CD14-positive monocyte (primary cell): ENCODE measurements at regions not wholly inside any gene's neighbourhood (a gene's known extent, or its start where the extent isn't known, plus 50 kb on each side); places are given as distances from the start of the nearest gene placed in this dataset.

Source experiments
- DNase-seq, 3 donors: peaks; one replicate each; pipeline ENCODE4 v3.0.0-alpha.2; 2011 to 2022
- H2AFZ ChIP-seq: 2 replicates; pipeline ENCODE4 v1.6.0; 2012; ENCODE audit warnings: mild to moderate bottlenecking, low read depth, low read length, inconsistent platforms; ENCODE audit not compliant: insufficient read depth, poor library complexity, severe bottlenecking
- H3K27ac ChIP-seq, 2 donors: 1 replicate in 1 of 2; 2 replicates in 1 of 2; pipeline ENCODE4 v1.5.1; 2012 to 2013; ENCODE audit warnings: low read length in 2 of 2, control low read depth in 1 of 2, inconsistent platforms in 1 of 2, low read depth in 1 of 2, mild to moderate bottlenecking in 1 of 2
- H3K27me3 ChIP-seq, 2 donors: one replicate each; pipeline versions ENCODE4 v1.6.0 to v1.6.1; 2011 to 2013; ENCODE audit warnings: low read length in 2 of 2; ENCODE audit not compliant: control insufficient read depth in 2 of 2, insufficient read depth in 2 of 2
- H3K36me3 ChIP-seq, 2 donors: replicated peaks in 1 of 2; 1 replicate in 1 of 2; 2 replicates in 1 of 2; pipeline versions ENCODE4 v1.5.1 to v1.6.1; 2012 to 2013; ENCODE audit warnings: low read length in 2 of 2, control low read depth in 1 of 2, inconsistent platforms in 1 of 2, mild to moderate bottlenecking in 1 of 2; ENCODE audit not compliant: insufficient read depth in 2 of 2, control insufficient read depth in 1 of 2
- H3K4me1 ChIP-seq, 2 donors: 1 replicate in 1 of 2; 2 replicates in 1 of 2; pipeline versions ENCODE4 v1.5.1 to v1.6.1; 2012 to 2013; ENCODE audit warnings: low read length in 2 of 2, control low read depth in 1 of 2, inconsistent platforms in 1 of 2, mild to moderate bottlenecking in 1 of 2, moderate library complexity in 1 of 2; ENCODE audit not compliant: insufficient read depth in 2 of 2, control insufficient read depth in 1 of 2
- H3K4me2 ChIP-seq: replicated peaks from 2 replicates; pipeline ENCODE3; 2012; ENCODE audit warnings: low read length, moderate library complexity, mild to moderate bottlenecking; ENCODE audit not compliant: poor library complexity, severe bottlenecking; ENCODE audit errors: extremely low read depth
- H3K4me3 ChIP-seq, 3 experiments: fragments of 200-600 bp in 1 of 3; sonication (generic) in 1 of 3; replicated peaks in 1 of 3; 1 replicate in 2 of 3; 2 replicates in 1 of 3; pipeline ENCODE4 v1.5.1; 2011 to 2013; ENCODE audit warnings: low read length in 3 of 3, mild to moderate bottlenecking in 3 of 3, control low read depth in 2 of 3, low read depth in 2 of 3, inconsistent platforms in 1 of 3, moderate library complexity in 1 of 3
- H3K79me2 ChIP-seq: 2 replicates; pipeline ENCODE4 v1.6.0; 2012; ENCODE audit warnings: mild to moderate bottlenecking, control low read depth, inconsistent platforms, low read length, moderate library complexity; ENCODE audit not compliant: insufficient read depth
- H3K9ac ChIP-seq: 2 replicates; pipeline ENCODE4 v1.6.0; 2017; ENCODE audit warnings: low read length, mild to moderate bottlenecking; ENCODE audit not compliant: insufficient read depth, poor library complexity, severe bottlenecking
- H3K9me3 ChIP-seq, 2 donors: replicated peaks in 1 of 2; 1 replicate in 1 of 2; 2 replicates in 1 of 2; pipeline versions ENCODE4 v1.5.1 to v1.6.1; 2012 to 2013; ENCODE audit warnings: low read length in 2 of 2, control low read depth in 1 of 2; ENCODE audit not compliant: control insufficient read depth in 1 of 2, insufficient read depth in 1 of 2
- H4K20me1 ChIP-seq: 2 replicates; pipeline ENCODE4 v1.6.0; 2012; ENCODE audit warnings: mild to moderate bottlenecking, low read length, control low read depth, moderate library complexity; ENCODE audit not compliant: insufficient read depth
- H3K27ac Mint-ChIP-seq, 7 donors: one replicate each; pipeline ENCODE4 v1.8.0; 2020; ENCODE audit warnings: mild to moderate bottlenecking in 7 of 7, mixed read lengths in 7 of 7, moderate library complexity in 6 of 7, inconsistent platforms in 2 of 7
- H3K27me3 Mint-ChIP-seq, 3 donors: one replicate each; pipeline ENCODE4 v1.8.0; 2021 to 2022; ENCODE audit warnings: low read depth in 3 of 3, mild to moderate bottlenecking in 3 of 3, mixed read lengths in 3 of 3, moderate library complexity in 3 of 3, inconsistent platforms in 1 of 3
- H3K36me3 Mint-ChIP-seq, 2 donors: one replicate each; pipeline ENCODE4 v1.8.0; 2020; ENCODE audit warnings: mixed read lengths in 2 of 2, inconsistent platforms in 1 of 2, mild to moderate bottlenecking in 1 of 2
- H3K4me1 Mint-ChIP-seq: one replicate; pipeline ENCODE4 v1.8.0; 2020; ENCODE audit warnings: mild to moderate bottlenecking, mixed read lengths
- H3K4me3 Mint-ChIP-seq, 2 donors: one replicate each; pipeline ENCODE4 v1.8.0; 2020; ENCODE audit warnings: mild to moderate bottlenecking in 2 of 2, mixed read lengths in 2 of 2, moderate library complexity in 1 of 2
- H3K9me3 Mint-ChIP-seq, 7 donors: one replicate each; pipeline ENCODE4 v1.8.0; 2020 to 2022; ENCODE audit warnings: mixed read lengths in 7 of 7, mild to moderate bottlenecking in 6 of 7, moderate library complexity in 6 of 7, inconsistent platforms in 2 of 7
- WGBS: methylation state at CpG from one replicate; pipeline ENCODE4 v1.1.5; 2013; ENCODE audit warnings: missing lambda C conversion rate; ENCODE audit not compliant: insufficient coverage; 5-methylcytosine and 5-hydroxymethylcytosine counted together
- intact Hi-C, 2 donors: fragments of 100-400 bp; cut with micrococcal nuclease; formaldehyde crosslinking; loops; one replicate each; pipeline versions ENCODE4 v1.15.0 to v1.15.1; 2023
- TF ChIP-seq, protein P1 (sequence below): fragments of 200-600 bp; IDR thresholded peaks from one replicate; pipeline ENCODE4 v1.8.0; 2022; ENCODE audit warnings: antibody characterized with exemption, mild to moderate bottlenecking

DNA sequence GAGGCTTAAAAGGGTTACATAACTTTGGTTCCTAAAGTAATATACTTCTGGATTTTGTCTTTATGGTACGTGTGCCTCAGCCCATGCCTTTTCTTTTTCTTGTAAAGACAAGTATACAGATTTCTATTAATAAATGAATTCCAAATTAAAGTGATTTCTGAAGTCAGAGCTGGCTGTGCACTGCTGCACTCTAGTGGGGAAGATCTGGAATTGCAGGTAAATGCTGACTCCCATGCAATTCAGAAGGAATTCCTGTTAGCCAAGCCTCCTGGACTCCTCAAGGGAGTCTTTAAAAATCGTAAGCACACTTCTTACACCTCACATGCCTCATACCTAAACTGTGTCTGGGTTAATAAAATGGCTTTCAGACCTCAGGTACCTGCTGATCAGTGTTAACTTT is 118.4 kb upstream of the SLC7A1 start:
- intact Hi-C loops, result loop anchor here (2.0 to 5.0 kb wide), 2 partner anchors 205 to 207 kb away; no protein-coding TSS in a partner anchor
- Mint-ChIP-seq H3K27me3 (peaks cover 4 to 14% (median 6%) of the 10 kb centered on the region in 3 donors), H3K36me3 (no peaks in the 10 kb centered on the region), H3K9me3 (peaks cover 0 to 6% (median 0%) of the 10 kb centered on the region in 7 donors), H3K4me1 (no peaks in the 10 kb centered on the region), H3K4me3 (no peak overlapping the region), H3K27ac (no peak overlapping the region)
- DNase-seq, result peak in 2 of 3 donors; percentile 12 to 23
- Histone ChIP-seq H4K20me1 (no peaks in the 10 kb centered on the region), H3K4me3 (no peak overlapping the region), H3K4me2 (no peak overlapping the region), H3K79me2 (no peaks in the 10 kb centered on the region), H3K9me3 (peaks cover 0 to 5% of the 10 kb centered on the region in 2 donors), H3K27ac (no peak overlapping the region), H3K4me1 (no peaks in the 10 kb centered on the region), H2AFZ (no peak overlapping the region), H3K36me3 (no peaks in the 10 kb centered on the region), H3K9ac (no peak overlapping the region), H3K27me3 (no peaks in the 10 kb centered on the region)
- WGBS, result 50% methylated on average over 1 of the region's 2 CpGs
- TF ChIP-seq, protein P1, sequence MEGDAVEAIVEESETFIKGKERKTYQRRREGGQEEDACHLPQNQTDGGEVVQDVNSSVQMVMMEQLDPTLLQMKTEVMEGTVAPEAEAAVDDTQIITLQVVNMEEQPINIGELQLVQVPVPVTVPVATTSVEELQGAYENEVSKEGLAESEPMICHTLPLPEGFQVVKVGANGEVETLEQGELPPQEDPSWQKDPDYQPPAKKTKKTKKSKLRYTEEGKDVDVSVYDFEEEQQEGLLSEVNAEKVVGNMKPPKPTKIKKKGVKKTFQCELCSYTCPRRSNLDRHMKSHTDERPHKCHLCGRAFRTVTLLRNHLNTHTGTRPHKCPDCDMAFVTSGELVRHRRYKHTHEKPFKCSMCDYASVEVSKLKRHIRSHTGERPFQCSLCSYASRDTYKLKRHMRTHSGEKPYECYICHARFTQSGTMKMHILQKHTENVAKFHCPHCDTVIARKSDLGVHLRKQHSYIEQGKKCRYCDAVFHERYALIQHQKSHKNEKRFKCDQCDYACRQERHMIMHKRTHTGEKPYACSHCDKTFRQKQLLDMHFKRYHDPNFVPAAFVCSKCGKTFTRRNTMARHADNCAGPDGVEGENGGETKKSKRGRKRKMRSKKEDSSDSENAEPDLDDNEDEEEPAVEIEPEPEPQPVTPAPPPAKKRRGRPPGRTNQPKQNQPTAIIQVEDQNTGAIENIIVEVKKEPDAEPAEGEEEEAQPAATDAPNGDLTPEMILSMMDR, result peak; percentile 92

DNA sequence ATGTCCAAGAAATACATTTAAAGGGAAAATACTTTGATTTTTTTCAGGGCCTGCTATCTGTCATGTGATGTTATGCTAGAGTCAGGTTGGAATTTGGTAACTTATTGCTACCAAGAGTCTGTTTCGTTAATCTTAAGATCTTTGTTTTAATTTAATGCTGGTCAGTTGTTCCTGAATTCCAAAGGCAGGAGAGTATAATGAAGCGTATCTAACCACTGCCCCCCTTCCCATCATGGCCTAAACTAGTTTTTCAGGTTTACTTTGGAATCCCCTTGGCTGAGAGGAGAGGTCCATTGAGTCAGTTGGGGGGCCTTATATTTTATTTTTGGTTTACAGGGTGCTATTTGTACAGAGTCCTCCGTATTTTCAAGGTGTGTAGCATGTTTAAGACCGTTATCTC is 116.3 kb upstream of the SLC7A1 start:
- Histone ChIP-seq H3K79me2 (no peaks in the 10 kb centered on the region), H4K20me1 (no peaks in the 10 kb centered on the region), H3K4me3 (no peak overlapping the region), H3K4me2 (no peak overlapping the region), H3K27me3 (no peaks in the 10 kb centered on the region), H2AFZ (no peak overlapping the region), H3K9me3 (peaks cover 0 to 5% of the 10 kb centered on the region in 2 donors), H3K36me3 (no peaks in the 10 kb centered on the region), H3K27ac (no peak overlapping the region), H3K4me1 (no peaks in the 10 kb centered on the region), H3K9ac (no peak overlapping the region)
- no peak overlapping the region for H3K4me3 Mint-ChIP-seq
- WGBS, result no CpG with 5 or more reads among the region's 4 CpGs
- H3K27me3 Mint-ChIP-seq, result peaks cover 6 to 14% (median 6%) of the 10 kb centered on the region in 3 donors
- H3K36me3 Mint-ChIP-seq, result no peaks in the 10 kb centered on the region
- H3K9me3 Mint-ChIP-seq, result peaks cover 0 to 6% (median 0%) of the 10 kb centered on the region in 7 donors
- TF ChIP-seq, protein P1, result no peak
- intact Hi-C loops, result loop anchor here (2.0 to 5.0 kb wide), 2 partner anchors 203 to 204 kb away; no protein-coding TSS in a partner anchor
- no peaks in the 10 kb centered on the region for H3K4me1 Mint-ChIP-seq
- DNase-seq, result no peak
- no peak overlapping the region for H3K27ac Mint-ChIP-seq
